Ovary (tissue), 3 donors: ENCODE measurements at regions not wholly inside any gene's neighbourhood (a gene's known extent, or its start where the extent isn't known, plus 50 kb on each side); places are given as distances from the start of the nearest gene placed in this dataset.

Experiments used
- CTCF ChIP-seq, 3 donors: fragments of 450-650 bp in 2 of 3; fragments of 200-600 bp in 1 of 3; IDR thresholded peaks; one replicate each; pipeline versions ENCODE4 v1.5.1 to v1.8.0; 2016 to 2022; ENCODE audit warnings: antibody characterized with exemption in 3 of 3, mild to moderate bottlenecking in 1 of 3
- POLR2A ChIP-seq: fragments of 450-650 bp; IDR thresholded peaks from one replicate; pipeline ENCODE4 v1.6.1; 2017; ENCODE audit warnings: antibody characterized with exemption, mild to moderate bottlenecking, moderate library complexity
- donor health status: DM: no; HTN: no; CAD: no.

- TF ChIP-seq POLR2A, result no peak
- no peak for TF ChIP-seq CTCF (IDR thresholded peaks at IDR 0.05)
Measured at GRCh38 chr7:112571852-112572607, 91.2 kb downstream of the LSMEM1 start.
